Ovary (tissue), 3 donors: ENCODE measurements at regions not wholly inside any gene's neighbourhood (a gene's known extent, or its start where the extent isn't known, plus 50 kb on each side); places are given as distances from the start of the nearest gene placed in this dataset.

ENCODE experiments used
- POLR2A ChIP-seq: fragments of 450-650 bp; IDR thresholded peaks from one replicate; pipeline ENCODE4 v1.6.1; 2017; ENCODE audit warnings: antibody characterized with exemption, mild to moderate bottlenecking, moderate library complexity
- TF ChIP-seq, protein P1 (sequence below), 3 donors: fragments of 450-650 bp in 2 of 3; fragments of 200-600 bp in 1 of 3; IDR thresholded peaks; one replicate each; pipeline versions ENCODE4 v1.5.1 to v1.8.0; 2016 to 2022; ENCODE audit warnings: antibody characterized with exemption in 3 of 3, mild to moderate bottlenecking in 1 of 3
- donor health status: DM: no; HTN: no; CAD: no.

DNA sequence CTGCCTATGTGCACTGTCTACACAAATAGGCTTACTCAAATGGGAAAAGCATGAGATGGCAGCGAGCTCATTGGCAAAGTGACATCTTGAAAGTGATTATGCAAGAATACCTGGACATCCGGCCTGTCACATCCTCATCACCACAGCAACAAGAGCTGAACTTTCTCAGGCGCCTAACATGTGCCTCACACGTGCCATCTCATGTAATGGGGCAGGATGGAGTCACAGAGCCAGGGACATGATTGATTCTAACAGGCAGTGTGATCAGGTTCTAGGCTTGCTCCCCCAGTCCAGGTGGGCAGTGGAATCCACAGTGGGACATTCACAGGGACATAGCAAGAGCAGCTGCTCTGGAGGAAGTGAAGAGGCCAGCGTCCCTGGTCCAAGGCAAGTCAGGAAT is 192.3 kb upstream of the SSTR4 start:
- no peak for TF ChIP-seq POLR2A
- TF ChIP-seq, protein P1, sequence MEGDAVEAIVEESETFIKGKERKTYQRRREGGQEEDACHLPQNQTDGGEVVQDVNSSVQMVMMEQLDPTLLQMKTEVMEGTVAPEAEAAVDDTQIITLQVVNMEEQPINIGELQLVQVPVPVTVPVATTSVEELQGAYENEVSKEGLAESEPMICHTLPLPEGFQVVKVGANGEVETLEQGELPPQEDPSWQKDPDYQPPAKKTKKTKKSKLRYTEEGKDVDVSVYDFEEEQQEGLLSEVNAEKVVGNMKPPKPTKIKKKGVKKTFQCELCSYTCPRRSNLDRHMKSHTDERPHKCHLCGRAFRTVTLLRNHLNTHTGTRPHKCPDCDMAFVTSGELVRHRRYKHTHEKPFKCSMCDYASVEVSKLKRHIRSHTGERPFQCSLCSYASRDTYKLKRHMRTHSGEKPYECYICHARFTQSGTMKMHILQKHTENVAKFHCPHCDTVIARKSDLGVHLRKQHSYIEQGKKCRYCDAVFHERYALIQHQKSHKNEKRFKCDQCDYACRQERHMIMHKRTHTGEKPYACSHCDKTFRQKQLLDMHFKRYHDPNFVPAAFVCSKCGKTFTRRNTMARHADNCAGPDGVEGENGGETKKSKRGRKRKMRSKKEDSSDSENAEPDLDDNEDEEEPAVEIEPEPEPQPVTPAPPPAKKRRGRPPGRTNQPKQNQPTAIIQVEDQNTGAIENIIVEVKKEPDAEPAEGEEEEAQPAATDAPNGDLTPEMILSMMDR (IDR thresholded peaks at IDR 0.05), result no peak
